ENCODE measurements at regions not wholly inside any gene's neighbourhood (a gene's known extent, or its start where the extent isn't known, plus 50 kb on each side); places are given as distances from the start of the nearest gene placed in this dataset.

- no peak for DNase-seq (ENCODE audit: low read depth in 1 of 2, low spot score in 1 of 2)
Measured at GRCh38 chr12:41777064-41777790, 367.4 kb downstream of the GXYLT1 start.

GRCh38 chr12:41772478-41772877 lies 372.2 kb downstream of the GXYLT1 start:
- no peak for DNase-seq (ENCODE audit: low read depth in 1 of 2, low spot score in 1 of 2)

GRCh38 chr12:41769810-41770209 lies 374.9 kb downstream of the GXYLT1 start:
- no peak for DNase-seq (ENCODE audit: low read depth in 1 of 2, low spot score in 1 of 2)

- DNase-seq (ENCODE audit: low read depth in 1 of 2, low spot score in 1 of 2) = no peak
Measured at GRCh38 chr12:41768456-41768855, 376.2 kb downstream of the GXYLT1 start.

- no peak for DNase-seq (ENCODE audit: low read depth in 1 of 2, low spot score in 1 of 2)
Measured at GRCh38 chr12:41762691-41763090, 382.0 kb downstream of the GXYLT1 start.

- no peak for DNase-seq (ENCODE audit: low read depth in 1 of 2, low spot score in 1 of 2)
Measured at GRCh38 chr12:41745593-41745992, 399.1 kb downstream of the GXYLT1 start.

- DNase-seq (ENCODE audit: low read depth in 1 of 2, low spot score in 1 of 2) = no peak
Measured at GRCh38 chr12:41743835-41744234, 400.8 kb downstream of the GXYLT1 start.

GRCh38 chr12:41739066-41739465 lies 405.6 kb downstream of the GXYLT1 start:
- DNase-seq (ENCODE audit: low read depth in 1 of 2, low spot score in 1 of 2) = no peak

- DNase-seq (ENCODE audit: low read depth in 1 of 2, low spot score in 1 of 2) = no peak
Measured at GRCh38 chr12:41737423-41737822, 407.3 kb downstream of the GXYLT1 start.

DNA sequence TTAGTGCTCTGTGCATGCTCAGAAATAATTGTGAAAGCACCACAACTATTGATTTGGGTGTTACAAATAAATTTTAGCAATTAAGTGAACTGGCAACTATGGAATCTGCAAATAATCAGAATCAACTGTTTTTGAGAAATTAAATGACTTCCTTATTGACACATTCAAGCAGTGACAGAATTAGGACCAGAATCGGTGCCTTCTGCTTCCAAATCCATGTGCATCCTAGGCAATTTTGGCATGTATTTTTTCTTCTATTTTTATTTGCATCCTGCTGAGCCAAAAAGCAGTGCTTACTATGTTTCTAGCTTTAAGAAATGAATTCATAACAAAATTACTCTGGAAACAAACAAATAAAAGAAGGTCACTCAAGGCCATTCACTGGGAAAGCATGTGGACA lies 408.2 kb downstream of the GXYLT1 start:
- no peak for DNase-seq (ENCODE audit: low read depth in 1 of 2, low spot score in 1 of 2)

DNA sequence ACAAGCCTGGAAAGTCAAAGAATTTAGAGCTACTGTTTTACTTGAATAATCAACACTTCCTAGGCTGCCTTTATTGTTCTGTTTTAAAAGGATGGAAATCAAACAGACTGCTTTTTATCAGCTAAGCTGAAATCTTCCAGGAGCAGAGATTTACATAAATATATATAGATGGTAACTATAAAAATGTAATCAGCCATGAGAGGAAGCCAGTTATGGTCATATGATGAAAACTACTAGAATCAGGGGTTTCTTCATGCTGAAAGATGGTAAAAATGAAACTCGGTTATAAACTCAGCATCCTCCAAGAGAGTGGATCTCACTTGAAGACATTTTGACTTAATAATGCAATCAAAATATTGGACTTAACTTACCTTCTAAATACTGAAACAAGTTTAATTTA lies 413.0 kb downstream of the GXYLT1 start:
- no peak for DNase-seq (ENCODE audit: low read depth in 1 of 2, low spot score in 1 of 2)

DNA sequence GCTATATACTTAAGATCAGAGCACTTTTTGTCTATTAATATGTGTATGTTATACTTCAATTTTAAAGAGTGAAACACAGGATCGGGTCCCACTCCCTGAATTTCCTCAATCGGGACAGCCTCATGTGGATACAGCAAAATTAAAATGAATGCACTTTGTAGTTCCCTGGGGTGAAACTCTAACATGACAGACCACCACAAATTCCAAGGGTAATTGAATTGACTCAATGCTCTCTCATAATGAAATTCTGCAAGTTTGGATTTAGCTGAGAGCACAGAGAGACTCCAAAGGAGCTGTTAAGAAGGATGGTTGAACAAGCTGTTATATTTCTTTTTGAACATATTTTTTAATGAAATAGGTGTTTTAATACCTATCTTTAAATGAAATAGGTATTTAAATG lies 413.6 kb downstream of the GXYLT1 start:
- no peak for DNase-seq (ENCODE audit: low read depth in 1 of 2, low spot score in 1 of 2)

DNA sequence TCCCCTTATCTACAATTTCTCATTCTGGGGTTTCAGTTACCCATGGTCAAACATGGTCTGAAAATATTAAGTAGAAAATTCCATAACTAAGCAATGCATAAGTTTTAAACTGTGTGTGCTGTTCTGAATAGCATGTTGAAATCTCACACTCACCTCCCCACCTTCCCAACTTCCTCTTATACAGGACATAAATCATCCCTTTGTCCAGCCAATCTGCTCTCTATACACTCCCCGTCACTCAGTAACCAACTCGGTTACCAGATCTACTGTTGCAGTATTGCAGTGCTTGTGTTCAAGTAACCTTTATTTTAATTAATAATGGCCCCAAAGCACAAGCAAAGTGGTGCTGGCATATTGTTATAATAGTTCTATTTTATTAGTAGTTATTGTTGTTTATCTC lies 420.5 kb downstream of the GXYLT1 start:
- no peak for DNase-seq (ENCODE audit: low read depth in 1 of 2, low spot score in 1 of 2)

GRCh38 chr12:41719214-41719613 lies 425.5 kb downstream of the GXYLT1 start:
- DNase-seq (ENCODE audit: low read depth in 1 of 2, low spot score in 1 of 2) = no peak

DNA sequence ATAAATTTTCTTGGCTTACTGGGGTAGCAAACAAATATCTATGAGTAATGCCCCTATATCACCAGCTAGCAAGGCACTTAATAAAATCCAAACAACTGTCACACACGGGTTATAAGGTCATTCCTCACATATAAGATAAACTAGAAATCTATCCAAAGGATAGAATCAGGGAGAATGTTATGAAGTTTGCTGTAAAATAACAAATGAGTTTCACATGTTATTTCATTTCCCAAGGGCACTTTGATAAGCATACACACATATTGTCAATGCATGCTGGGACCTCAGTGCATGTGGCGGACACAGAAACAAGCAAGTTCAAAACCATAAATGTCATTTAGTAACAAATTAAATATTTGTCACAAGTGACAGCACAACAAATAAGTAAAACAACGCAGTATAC lies 429.4 kb downstream of the GXYLT1 start:
- DNase-seq (ENCODE audit: low read depth in 1 of 2, low spot score in 1 of 2) = no peak

DNA sequence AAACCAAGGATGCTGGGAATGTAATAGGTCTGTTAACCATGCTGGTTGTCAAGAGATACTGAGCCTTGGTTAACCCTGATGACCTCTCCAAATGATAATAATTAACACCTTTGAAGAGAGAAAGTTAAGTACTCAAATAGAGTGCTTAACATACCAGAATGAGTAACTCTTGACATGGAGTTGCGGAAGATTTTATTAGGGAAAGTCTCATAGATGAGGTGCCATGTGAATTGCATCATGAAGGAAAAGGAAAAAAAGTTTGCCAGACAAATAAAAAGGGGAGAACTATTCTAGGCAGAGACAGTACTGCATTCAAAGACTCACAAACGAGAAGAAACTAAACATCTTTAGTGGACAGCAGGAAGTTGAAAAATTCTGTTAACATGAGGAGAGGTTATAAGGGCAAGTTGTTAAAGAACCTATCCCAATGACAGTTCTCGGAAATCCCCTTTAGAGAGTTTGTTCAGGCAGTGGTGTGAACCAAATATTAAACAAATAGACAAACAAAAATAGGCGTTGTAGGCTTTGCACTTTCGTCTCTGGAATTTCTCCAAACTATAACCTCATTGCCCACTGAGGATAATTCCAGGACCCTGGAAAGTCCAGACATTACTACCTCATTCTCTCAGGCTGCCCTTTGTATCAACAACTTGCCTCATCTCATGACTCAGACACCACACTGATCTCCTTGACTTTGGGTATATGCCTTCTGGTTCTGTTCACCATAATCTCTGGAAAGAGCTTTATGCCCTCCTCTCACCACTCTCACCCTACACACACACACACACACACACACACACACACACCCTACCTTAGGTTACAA lies 435.0 kb downstream of the GXYLT1 start:
- no peak for DNase-seq (ENCODE audit: low read depth in 1 of 2, low spot score in 1 of 2)

GRCh38 chr12:41709012-41709411 lies 435.7 kb downstream of the GXYLT1 start:
- no peak for DNase-seq (ENCODE audit: low read depth in 1 of 2, low spot score in 1 of 2)

DNA sequence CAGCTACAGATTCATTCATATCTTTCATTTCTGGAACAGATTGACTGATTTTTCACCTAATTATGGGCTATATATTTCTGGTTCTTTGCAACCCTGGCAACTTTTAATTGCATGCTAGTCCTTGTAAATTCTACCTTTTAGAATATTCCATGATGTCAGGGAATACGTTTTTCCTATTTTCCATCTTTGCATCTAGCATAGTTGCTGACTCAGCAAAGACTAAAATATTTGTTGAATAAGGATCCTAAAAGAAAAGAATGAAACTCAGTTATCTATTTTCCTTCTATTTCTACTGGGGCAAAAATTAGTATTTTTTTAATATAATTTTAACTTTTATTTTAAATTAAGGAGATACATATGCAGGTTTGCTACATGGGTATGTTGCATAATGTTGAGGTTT lies 438.3 kb downstream of the GXYLT1 start:
- no peak for DNase-seq (ENCODE audit: low read depth in 1 of 2, low spot score in 1 of 2)

DNA sequence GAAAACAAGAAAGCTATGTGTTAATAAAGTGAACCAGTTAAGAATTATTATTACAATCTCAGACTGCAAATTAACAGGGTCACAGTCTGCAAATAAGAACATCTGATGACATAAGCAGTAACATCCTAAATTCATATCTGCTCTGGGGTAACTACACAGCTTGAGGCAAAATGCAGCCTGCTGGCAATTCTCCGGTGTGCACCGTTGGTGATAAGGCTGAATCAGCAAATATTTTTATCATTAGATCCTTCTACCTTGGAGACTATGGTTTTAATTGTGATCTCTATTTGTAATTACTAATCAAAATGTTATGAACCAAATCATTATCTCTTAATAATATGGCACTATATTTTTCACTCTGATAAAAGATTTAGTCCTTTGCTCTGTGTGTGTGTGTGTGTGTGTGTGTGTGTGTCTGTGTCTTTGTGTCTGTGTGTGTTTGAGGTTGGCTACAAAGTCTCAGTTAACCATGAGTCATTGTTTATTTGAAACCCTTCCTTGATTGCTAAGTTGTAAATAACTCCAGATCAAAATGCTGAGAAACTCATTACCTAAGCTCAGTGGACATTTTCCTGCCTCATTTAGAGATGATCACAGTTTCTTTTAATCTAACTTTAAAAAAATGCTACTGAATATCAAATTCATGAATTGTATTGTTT lies 442.6 kb downstream of the GXYLT1 start:
- DNase-seq (ENCODE audit: low read depth in 1 of 2, low spot score in 1 of 2) = no peak

DNA sequence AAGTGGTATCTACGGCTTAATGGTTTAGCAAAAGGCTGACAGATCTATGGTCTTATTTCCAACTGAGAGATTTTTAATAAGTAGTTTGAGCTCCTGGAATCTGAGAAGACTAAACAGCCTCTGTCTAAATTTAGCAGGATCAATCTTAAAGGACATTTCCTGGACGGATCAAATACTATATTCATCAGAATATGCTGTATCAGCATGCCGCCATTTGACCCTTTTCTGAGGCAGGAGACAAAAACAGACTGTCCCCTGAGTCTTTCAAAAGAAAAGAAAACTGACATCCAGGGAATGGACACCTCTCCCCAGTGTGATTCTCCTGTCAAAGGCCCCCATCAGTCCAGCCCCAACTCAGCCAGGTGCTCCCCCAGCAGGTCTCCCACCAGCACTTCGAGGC lies 443.7 kb downstream of the GXYLT1 start:
- DNase-seq (ENCODE audit: low read depth in 1 of 2, low spot score in 1 of 2) = no peak

DNA sequence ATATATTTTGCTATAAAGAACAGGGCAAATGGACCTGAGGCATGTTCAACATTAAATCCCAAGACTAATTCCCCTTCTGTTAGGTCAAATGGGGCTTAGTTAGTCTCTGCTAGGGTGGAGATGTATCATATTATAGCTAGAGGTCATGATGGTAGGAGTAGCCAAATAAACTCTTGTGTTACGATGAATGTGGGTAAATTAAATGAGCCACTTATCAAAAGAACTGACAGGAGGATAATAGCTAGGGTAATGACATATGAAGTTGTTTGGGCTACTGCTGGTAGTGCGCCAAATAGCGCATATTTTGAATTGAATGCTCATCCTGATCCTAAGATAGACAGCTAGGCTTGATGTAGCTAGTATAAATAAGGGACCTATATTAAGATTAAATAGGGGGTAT lies 445.0 kb downstream of the GXYLT1 start:
- no peak for DNase-seq (ENCODE audit: low read depth in 1 of 2, low spot score in 1 of 2)

DNA sequence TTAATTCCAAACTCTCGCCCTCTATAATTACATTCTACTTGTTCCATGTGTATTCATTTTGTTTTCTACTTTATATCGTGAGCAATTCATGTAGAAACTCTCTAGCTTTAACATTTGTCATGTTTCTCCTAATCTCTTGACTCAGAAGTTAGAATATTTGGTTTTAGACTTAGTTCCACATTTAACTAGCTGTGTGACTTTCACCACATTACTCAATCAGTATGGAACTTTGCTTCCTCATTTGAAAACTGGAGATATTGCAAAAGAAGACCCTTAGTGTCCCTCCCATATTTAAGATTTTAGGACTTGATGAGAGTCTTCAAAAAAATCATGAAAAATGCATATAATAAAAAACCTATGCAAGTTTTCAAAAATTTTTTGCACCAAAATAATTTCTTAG lies 447.5 kb downstream of the GXYLT1 start:
- DNase-seq (ENCODE audit: low read depth in 1 of 2, low spot score in 1 of 2) = no peak

All from activated CD4-positive, alpha-beta T cell treated with anti-CD3 and anti-CD28 coated beads, Interleukin-2, amount 50 U/mL, for 24 hours (primary cell).